A549 (cell line): ENCODE measurements at regions not wholly inside any gene's neighbourhood (a gene's known extent, or its start where the extent isn't known, plus 50 kb on each side); places are given as distances from the start of the nearest gene placed in this dataset.

ENCODE experiments used
- ATAC-seq, 2 experiments: fragments of 200-7000 bp in 1 of 2; fragments of >200 bp in 1 of 2; cut with Nextera tagmentation in 1 of 2; cut with Tn5 transposase in 1 of 2; 3 replicates each; pipeline versions ENCODE4 v1.8.0 to v1.9.1; 2018 to 2020; ENCODE audit warnings: mild to moderate bottlenecking in 1 of 2, moderate library complexity in 1 of 2
- CTCF ChIA-PET: fragments of 300-600 bp; sonication (Branson Sonifier 250); formaldehyde crosslinking; extraction: SDS; loops from one replicate; lab custom pipeline; 2021; ENCODE audit warnings: antibody characterized with exemption, inconsistent platforms; lab: Yijun Ruan, JAX
- POLR2A ChIA-PET: fragments of 350-600 bp; formaldehyde crosslinking; extraction: SDS; loops from one replicate; lab custom pipeline; 2021; ENCODE audit warnings: antibody characterized with exemption, inconsistent platforms; lab: Yijun Ruan, JAX
- DNase-seq, 2 experiments: peaks; one replicate each; pipeline versions ENCODE4 v3.0.0 to v3.0.0-alpha.2; 2011 to 2016; ENCODE audit warnings: low read depth in 1 of 2, low spot score in 1 of 2
- FAIRE-seq: peaks from 2 replicates; lab custom pipeline; 2011; peaks lifted over from hg19 to GRCh38; lab: Jason Lieb, UNC
- H3K27ac ChIP-seq, 2 experiments: fragments of >200 bp; sonication (Bioruptor Twin); formaldehyde crosslinking; 3 replicates each; pipeline ENCODE4 v1.5.1; 2016 to 2017
- H3K4me1 ChIP-seq: fragments of >200 bp; sonication (Bioruptor Twin); formaldehyde crosslinking; 3 replicates; pipeline ENCODE4 v1.6.1; 2016
- H3K4me2 ChIP-seq: fragments of >200 bp; sonication (Bioruptor Twin); formaldehyde crosslinking; 3 replicates; pipeline ENCODE4 v1.6.1; 2016
- H3K4me3 ChIP-seq: fragments of >200 bp; sonication (Bioruptor Twin); formaldehyde crosslinking; 3 replicates; pipeline ENCODE4 v1.5.1; 2016
- H3K9me3 ChIP-seq: fragments of >200 bp; sonication (Bioruptor Twin); formaldehyde crosslinking; 3 replicates; pipeline ENCODE4 v1.6.1; 2016
- CBX8 ChIP-seq: fragments of 200-600 bp; sonication (generic); IDR thresholded peaks from 2 replicates; pipeline ENCODE4 v1.6.1; 2016
- CTCF ChIP-seq: fragments of >200 bp; sonication (Bioruptor Twin); formaldehyde crosslinking; IDR thresholded peaks from 3 replicates; pipeline ENCODE4 v1.5.1; 2016
- E2F6 ChIP-seq: IDR thresholded peaks from 2 replicates; pipeline ENCODE4 v1.6.1; 2012; ENCODE audit warnings: low read depth, borderline replicate concordance
- EHF ChIP-seq: fragments of 250-450 bp; sonication (Bioruptor Pico); IDR thresholded peaks from 2 replicates; pipeline ENCODE4 v1.5.0; 2020; ENCODE audit warnings: mild to moderate bottlenecking
- FOXS1 ChIP-seq: fragments of 250-450 bp; sonication (Bioruptor Pico); IDR thresholded peaks from 2 replicates; pipeline ENCODE4 v1.5.0; 2020; ENCODE audit warnings: mild to moderate bottlenecking, moderate library complexity
- GATA3 ChIP-seq: IDR thresholded peaks from 2 replicates; pipeline ENCODE4 v1.6.1; 2012; ENCODE audit warnings: borderline replicate concordance
- HEYL ChIP-seq: fragments of 250-450 bp; sonication (Bioruptor Pico); IDR thresholded peaks from 2 replicates; pipeline ENCODE4 v1.8.0; 2021; ENCODE audit warnings: mild to moderate bottlenecking, moderate library complexity
- HMGXB4 ChIP-seq: fragments of 250-450 bp; sonication (Bioruptor Pico); IDR thresholded peaks from 2 replicates; pipeline ENCODE4 v1.5.0; 2021; ENCODE audit warnings: mild to moderate bottlenecking, moderate library complexity, borderline replicate concordance
- HOXA7 ChIP-seq: fragments of 250-450 bp; sonication (Bioruptor Pico); IDR thresholded peaks from 2 replicates; pipeline ENCODE4 v1.5.0; 2020; ENCODE audit warnings: mild to moderate bottlenecking, moderate library complexity
- HOXB5 ChIP-seq: fragments of 250-450 bp; sonication (Bioruptor Pico); IDR thresholded peaks from 2 replicates; pipeline ENCODE4 v1.5.0; 2020; ENCODE audit warnings: mild to moderate bottlenecking, moderate library complexity
- JUN ChIP-seq, 2 experiments: fragments of >200 bp; sonication (Bioruptor Twin); formaldehyde crosslinking; IDR thresholded peaks; 2 replicates in 1 of 2; 3 replicates in 1 of 2; pipeline ENCODE4 v1.6.1; 2016 to 2017
- JUNB ChIP-seq: fragments of >200 bp; sonication (Bioruptor Twin); formaldehyde crosslinking; IDR thresholded peaks from 2 replicates; pipeline ENCODE4 v1.6.1; 2016
- PHF8 ChIP-seq: fragments of 200-600 bp; sonication (generic); IDR thresholded peaks from 2 replicates; pipeline ENCODE4 v1.6.1; 2016; ENCODE audit warnings: low read depth, mild to moderate bottlenecking, antibody characterized with exemption, moderate library complexity, borderline replicate concordance
- POLR2AphosphoS2 ChIP-seq: conservative IDR thresholded peaks from 2 replicates; pipeline ENCODE4 v1.6.1; 2012; ENCODE audit warnings: low read length, improper control_type of control experiment, inconsistent platforms
- RAD21 ChIP-seq, 2 experiments: fragments of >200 bp in 1 of 2; sonication (Bioruptor Twin) in 1 of 2; formaldehyde crosslinking in 1 of 2; IDR thresholded peaks in 1 of 2; conservative IDR thresholded peaks in 1 of 2; 2 replicates in 1 of 2; 3 replicates in 1 of 2; pipeline ENCODE4 v1.6.1; 2012 to 2018; ENCODE audit warnings: inconsistent platforms in 1 of 2
- RARB ChIP-seq: fragments of 250-450 bp; sonication (Bioruptor Pico); IDR thresholded peaks from 2 replicates; pipeline ENCODE4 v1.8.0; 2021; ENCODE audit warnings: mild to moderate bottlenecking, moderate library complexity
- RCOR1 ChIP-seq: fragments of 150-350 bp; IDR thresholded peaks from 2 replicates; pipeline ENCODE4 v1.6.1; 2014; ENCODE audit warnings: antibody characterized with exemption, low read length, low read depth
- RNF2 ChIP-seq: fragments of 200-600 bp; sonication (generic); IDR thresholded peaks from 2 replicates; pipeline ENCODE4 v1.6.1; 2016; ENCODE audit warnings: low read depth, mild to moderate bottlenecking, antibody characterized with exemption, moderate library complexity, borderline replicate concordance
- SMC3 ChIP-seq: fragments of >200 bp; sonication (Bioruptor Twin); formaldehyde crosslinking; IDR thresholded peaks from 3 replicates; pipeline ENCODE4 v1.6.1; 2018; ENCODE audit warnings: inconsistent platforms
- SREBF2 ChIP-seq: fragments of 450-650 bp; IDR thresholded peaks from 2 replicates; pipeline ENCODE4 v1.6.1; 2014; ENCODE audit warnings: mild to moderate bottlenecking, moderate library complexity
- TP53 ChIP-seq: fragments of 250-450 bp; sonication (Bioruptor Pico); IDR thresholded peaks from 2 replicates; pipeline ENCODE4 v1.5.0; 2021; ENCODE audit warnings: mild to moderate bottlenecking, moderate library complexity
- ZFP36 ChIP-seq: fragments of 450-650 bp; IDR thresholded peaks from 2 replicates; pipeline ENCODE4 v1.6.1; 2014; ENCODE audit warnings: borderline replicate concordance; ENCODE audit not compliant: partially characterized antibody
- ZSCAN20 ChIP-seq: fragments of 250-450 bp; sonication (Bioruptor Pico); IDR thresholded peaks from 2 replicates; pipeline ENCODE4 v1.8.0; 2022; ENCODE audit warnings: mild to moderate bottlenecking, moderate library complexity
- WGBS: methylation state at CpG from one replicate; pipeline ENCODE4 v1.1.6; 2017; ENCODE audit errors: missing lambda C conversion rate; 5-methylcytosine and 5-hydroxymethylcytosine counted together
- TF ChIP-seq, protein P1 (sequence below): IDR thresholded peaks from 2 replicates; pipeline ENCODE4 v1.6.1; 2012

DNA sequence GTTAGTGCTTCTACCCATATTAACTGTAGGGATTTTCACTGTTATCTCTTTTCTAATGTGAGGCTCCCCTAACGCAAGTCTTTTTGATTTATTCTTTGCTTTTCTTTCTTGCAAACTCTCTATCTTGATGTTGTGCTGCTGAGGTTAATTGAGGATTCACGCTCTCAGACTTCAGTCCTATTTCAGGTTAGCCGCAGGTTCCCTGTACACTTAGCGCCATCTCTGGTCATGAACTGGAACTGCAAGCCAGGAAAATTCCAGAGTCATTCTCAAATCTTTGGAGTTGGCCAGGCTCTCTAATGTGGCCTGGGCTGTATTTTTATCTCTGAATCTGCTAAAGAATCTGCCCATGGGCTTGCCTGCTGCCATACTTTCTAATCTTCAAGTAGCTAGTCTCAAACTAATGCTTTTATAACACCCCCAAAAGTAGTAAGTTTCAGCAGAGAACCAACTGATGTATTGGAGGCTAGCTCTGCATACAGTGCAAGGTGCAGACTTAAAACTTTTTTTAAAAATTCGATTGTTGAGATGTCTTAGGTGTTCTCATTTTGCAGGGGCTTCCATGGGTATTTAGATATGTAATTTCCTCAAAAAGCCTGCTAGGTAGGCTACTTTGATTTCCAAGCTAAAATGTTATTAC is 91.1 kb upstream of the OPRM1 start:
- ATAC-seq (peak in 1 of 2 experiments; percentile 33; a peak in 2 of 6 replicates), FAIRE-seq (no peak)
- H3K27ac ChIP-seq, result no peak overlapping the region

DNA sequence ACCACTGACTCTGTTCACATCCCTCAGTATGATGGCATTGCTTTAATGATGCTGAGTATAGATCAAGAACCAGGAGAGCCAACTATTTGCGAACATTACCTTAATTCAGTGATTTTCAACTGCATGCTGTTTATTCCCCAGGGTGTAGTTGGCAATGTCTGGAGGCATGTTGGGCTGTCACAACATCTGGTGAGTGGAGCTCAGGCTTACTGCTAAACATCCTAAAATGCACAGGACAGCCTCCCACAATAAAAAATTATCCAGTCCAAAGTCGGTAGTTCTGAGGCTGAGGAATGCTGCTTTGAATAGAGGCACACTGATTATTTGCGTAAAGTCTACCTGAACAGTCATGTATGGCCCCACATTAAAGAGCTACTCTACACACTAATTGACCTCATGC is 94.8 kb upstream of the OPRM1 start:
- no peak for ATAC-seq
- POLR2A ChIA-PET, result no interaction called here
- FAIRE-seq, result no peak
- H3K4me2 ChIP-seq, result no peak overlapping the region
- no peaks in the 10 kb centered on the region for H3K9me3 ChIP-seq
- H3K4me3 ChIP-seq, result no peak overlapping the region
- CTCF ChIA-PET, result no interaction called here
- WGBS, result 72% methylated on average over 3 of the region's 3 CpGs
- no peak for DNase-seq
- no peak for TF ChIP-seq EHF (CRISPR knock-in tag)
- TF ChIP-seq RCOR1, result no peak
- TF ChIP-seq E2F6, result no peak
- no peak for TF ChIP-seq JUN (IDR thresholded peaks at IDR 0.05)
- no peak for TF ChIP-seq JUNB
- no peak for TF ChIP-seq CBX8
- no peak for TF ChIP-seq FOXS1 (CRISPR knock-in tag)
- TF ChIP-seq, all 56 proteins: peak for 0
- H3K4me1 ChIP-seq, result no peaks in the 10 kb centered on the region
- no peak overlapping the region for H3K27ac ChIP-seq

More for the DNA sequence above, 91.1 kb upstream of the OPRM1 start:
- peak in 1 of 2 experiments; percentile 12 for DNase-seq
- Histone ChIP-seq H3K4me1 (no peaks in the 10 kb centered on the region), H3K9me3 (no peaks in the 10 kb centered on the region), H3K4me2 (no peak overlapping the region), H3K4me3 (no peak overlapping the region)
- CTCF ChIA-PET, result interaction anchor here (0.7 to 1.2 kb wide), 7 partner anchors 11 to 993 kb away, joined by 3 to 5 read pairs (median 3); no protein-coding TSS in a partner anchor
- POLR2A ChIA-PET, result no interaction called here
- 8% methylated on average over 5 of the region's 5 CpGs for whole genome bisulfite sequencing
- TF ChIP-seq PHF8 (no peak), CTCF (peak; percentile 36; the same call in 2 of the 3 replicates), SMC3 (no peak), HOXA7 (CRISPR knock-in tag) (no peak), RAD21 (conservative IDR thresholded peaks at IDR 0.05 in 1 of 2, IDR thresholded peaks at IDR 0.05 in 1 of 2) (peak; percentile 35 to 51; a peak in 3 of 5 replicates)

- Histone ChIP-seq H3K9me3 (no peaks in the 10 kb centered on the region), H3K4me3 (no peak overlapping the region), H3K4me1 (no peaks in the 10 kb centered on the region), H3K27ac (no peak overlapping the region), H3K4me2 (no peak overlapping the region)
- WGBS, result 8% methylated on average over 1 of the region's 1 CpG
- FAIRE-seq (no peak), DNase-seq (no peak), ATAC-seq (no peak)
- TF ChIP-seq, protein P1, sequence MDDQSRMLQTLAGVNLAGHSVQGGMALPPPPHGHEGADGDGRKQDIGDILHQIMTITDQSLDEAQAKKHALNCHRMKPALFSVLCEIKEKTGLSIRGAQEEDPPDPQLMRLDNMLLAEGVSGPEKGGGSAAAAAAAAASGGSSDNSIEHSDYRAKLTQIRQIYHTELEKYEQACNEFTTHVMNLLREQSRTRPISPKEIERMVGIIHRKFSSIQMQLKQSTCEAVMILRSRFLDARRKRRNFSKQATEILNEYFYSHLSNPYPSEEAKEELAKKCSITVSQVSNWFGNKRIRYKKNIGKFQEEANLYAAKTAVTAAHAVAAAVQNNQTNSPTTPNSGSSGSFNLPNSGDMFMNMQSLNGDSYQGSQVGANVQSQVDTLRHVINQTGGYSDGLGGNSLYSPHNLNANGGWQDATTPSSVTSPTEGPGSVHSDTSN, result no peak
- TF ChIP-seq EHF (CRISPR knock-in tag) (no peak), RAD21 (conservative IDR thresholded peaks at IDR 0.05 in 1 of 2, IDR thresholded peaks at IDR 0.05 in 1 of 2) (no peak), HMGXB4 (CRISPR knock-in tag) (no peak), HEYL (CRISPR knock-in tag) (no peak), GATA3 (no peak), JUNB (no peak), ZFP36 (no peak), TP53 (CRISPR knock-in tag) (no peak), E2F6 (no peak), CBX8 (no peak), ZSCAN20 (CRISPR knock-in tag) (no peak), POLR2AphosphoS2 (no peak), RARB (CRISPR knock-in tag) (no peak), SREBF2 (no peak), HOXB5 (CRISPR knock-in tag) (no peak), RNF2 (no peak)
- POLR2A ChIA-PET, result no interaction called here
- CTCF ChIA-PET, result no interaction called here
These were observed 96.7 kb upstream of the OPRM1 start for GRCh38 chr6:153942361-153942760.
